ENCODE measurements at regions not wholly inside any gene's neighbourhood (a gene's known extent, or its start where the extent isn't known, plus 50 kb on each side); places are given as distances from the start of the nearest gene placed in this dataset.

DNA sequence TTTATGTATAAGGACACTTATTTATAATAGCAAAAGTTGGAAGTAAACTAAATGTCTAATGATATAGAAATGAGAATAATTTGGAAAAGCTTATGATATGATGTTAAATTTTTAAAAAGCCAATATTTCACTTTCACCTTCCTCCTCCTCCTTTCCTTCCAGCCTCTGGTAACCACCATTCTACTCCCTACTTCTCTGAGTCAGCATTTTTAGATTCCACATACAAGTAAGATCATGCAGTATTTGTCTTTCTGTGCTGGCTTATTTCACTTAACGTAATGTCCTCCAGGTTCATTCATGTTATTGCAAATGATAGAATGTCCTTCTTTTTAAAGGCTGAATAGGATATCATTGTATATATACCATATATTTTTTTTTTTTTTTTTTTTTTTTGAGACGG is 180.2 kb downstream of the RNF144B start:
- Histone ChIP-seq H3K27ac (no peak overlapping the region), H3K4me1 (no peaks in the 10 kb centered on the region), H3K27me3 (no peaks in the 10 kb centered on the region), H3K9me3 (no peaks in the 10 kb centered on the region), H3K36me3 (no peaks in the 10 kb centered on the region), H3K4me3 (no peak overlapping the region)
- intact Hi-C loops (cut with DNase I; ENCODE audit: low total_unique reads), result no loop called here
- TF ChIP-seq CTCF (IDR thresholded peaks at IDR 0.05), result no peak
- DNase-seq, result no peak

GRCh38 chr6:18577491-18577890 is 190.3 kb downstream of the RNF144B start:
- Histone ChIP-seq H3K4me3 (no peak overlapping the region), H3K9me3 (no peaks in the 10 kb centered on the region), H3K27ac (no peak overlapping the region), H3K27me3 (no peaks in the 10 kb centered on the region), H3K4me1 (no peaks in the 10 kb centered on the region), H3K36me3 (no peaks in the 10 kb centered on the region)
- no peak for DNase-seq
- TF ChIP-seq CTCF (IDR thresholded peaks at IDR 0.05), result no peak
- intact Hi-C loops (cut with DNase I; ENCODE audit: low total_unique reads), result no loop called here

DNA sequence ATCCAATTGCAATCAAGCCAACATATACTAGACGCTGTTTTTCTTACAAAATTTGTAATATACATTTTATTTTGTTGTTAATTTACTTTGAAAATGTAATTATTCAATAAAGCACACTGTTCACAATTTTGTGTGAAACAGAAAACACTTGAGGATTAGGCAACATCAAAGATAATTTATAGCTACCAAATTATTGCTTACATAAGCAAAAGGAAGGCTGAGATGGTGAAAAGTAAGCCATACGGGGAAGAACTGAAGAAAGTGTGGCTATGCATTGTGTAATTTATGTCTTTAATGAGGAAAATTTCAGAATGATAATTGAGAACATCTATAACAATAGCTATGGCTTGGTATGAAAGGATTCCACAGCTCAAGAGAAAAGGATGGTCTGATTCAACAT is 192.0 kb downstream of the RNF144B start:
- Histone ChIP-seq H3K27ac (no peak overlapping the region), H3K4me1 (no peaks in the 10 kb centered on the region), H3K27me3 (no peaks in the 10 kb centered on the region), H3K4me3 (no peak overlapping the region), H3K36me3 (no peaks in the 10 kb centered on the region), H3K9me3 (no peaks in the 10 kb centered on the region)
- no peak for TF ChIP-seq CTCF (IDR thresholded peaks at IDR 0.05)
- DNase-seq, result no peak
- intact Hi-C loops (cut with DNase I; ENCODE audit: low total_unique reads), result no loop called here

- no peaks in the 10 kb centered on the region for H3K27me3 ChIP-seq
- no peaks in the 10 kb centered on the region for H3K4me1 ChIP-seq
- H3K4me3 ChIP-seq, result no peak overlapping the region
- no peak for DNase-seq
- TF ChIP-seq CTCF (IDR thresholded peaks at IDR 0.05), result no peak
- H3K36me3 ChIP-seq, result no peaks in the 10 kb centered on the region
- intact Hi-C loops (cut with DNase I; ENCODE audit: low total_unique reads), result no loop called here
- no peaks in the 10 kb centered on the region for H3K9me3 ChIP-seq
- H3K27ac ChIP-seq, result no peak overlapping the region
Measured at GRCh38 chr6:18579869-18580268, 192.7 kb downstream of the RNF144B start.

DNA sequence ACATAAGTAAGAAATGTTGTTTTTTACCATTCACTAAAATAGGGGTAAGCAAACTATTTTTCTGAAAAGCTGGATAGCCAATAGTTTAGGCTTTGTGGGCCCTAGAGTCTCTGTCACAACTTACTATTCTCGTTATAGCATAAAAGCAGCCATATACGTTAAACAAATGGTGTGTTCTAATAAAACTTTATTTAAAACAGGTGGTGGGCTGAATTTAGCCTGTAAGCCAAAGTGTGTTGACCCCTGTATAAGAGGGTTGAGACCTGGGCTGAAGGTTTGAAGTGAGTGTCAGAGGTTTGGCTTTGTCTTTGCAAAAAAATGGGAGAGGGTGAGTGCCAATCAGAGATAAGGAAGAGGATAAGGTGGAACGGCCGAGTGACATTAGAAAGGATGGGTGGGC is 197.2 kb downstream of the RNF144B start:
- Histone ChIP-seq H3K4me3 (no peak overlapping the region), H3K9me3 (no peaks in the 10 kb centered on the region), H3K27ac (no peak overlapping the region), H3K27me3 (no peaks in the 10 kb centered on the region), H3K4me1 (no peaks in the 10 kb centered on the region), H3K36me3 (no peaks in the 10 kb centered on the region)
- no peak for DNase-seq
- TF ChIP-seq CTCF (IDR thresholded peaks at IDR 0.05), result no peak
- intact Hi-C loops (cut with DNase I; ENCODE audit: low total_unique reads), result no loop called here

DNA sequence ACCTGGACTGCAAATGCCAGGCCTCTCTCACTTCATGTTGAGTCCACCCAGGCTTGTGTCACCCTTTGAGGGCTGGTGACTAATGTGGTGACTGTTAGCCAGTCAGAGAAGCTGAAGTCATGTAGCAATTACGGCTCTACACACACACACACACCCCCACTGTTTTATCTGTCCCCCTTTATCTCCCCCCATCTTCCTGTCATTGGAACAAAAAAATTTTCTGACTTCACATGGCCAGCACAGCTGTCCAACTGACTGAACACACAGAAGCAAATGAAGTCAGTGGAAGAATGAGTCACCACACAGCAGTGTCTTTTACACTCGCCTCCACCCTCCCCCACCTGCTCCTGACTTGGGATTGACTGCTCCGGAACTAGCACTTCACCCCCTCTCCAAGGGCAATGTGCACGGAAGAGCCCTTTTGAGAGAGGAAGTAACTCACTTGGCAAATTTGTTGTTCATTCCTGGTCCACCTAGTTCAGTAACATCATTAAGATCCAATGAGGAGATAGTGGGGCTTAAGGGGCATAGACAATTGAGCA is 198.0 kb downstream of the RNF144B start:
- intact Hi-C loops (cut with DNase I; ENCODE audit: low total_unique reads), result no loop called here
- Histone ChIP-seq H3K27me3 (no peaks in the 10 kb centered on the region), H3K27ac (no peak overlapping the region), H3K36me3 (no peaks in the 10 kb centered on the region), H3K4me3 (no peak overlapping the region), H3K4me1 (no peaks in the 10 kb centered on the region), H3K9me3 (no peaks in the 10 kb centered on the region)
- no peak for TF ChIP-seq CTCF (IDR thresholded peaks at IDR 0.05)
- DNase-seq, result peak in 1 of 2 donors; percentile 47

All from tibial artery (tissue), 4 donors.